ENCODE measurements at regions not wholly inside any gene's neighbourhood (a gene's known extent, or its start where the extent isn't known, plus 50 kb on each side); places are given as distances from the start of the nearest gene placed in this dataset.

DNA sequence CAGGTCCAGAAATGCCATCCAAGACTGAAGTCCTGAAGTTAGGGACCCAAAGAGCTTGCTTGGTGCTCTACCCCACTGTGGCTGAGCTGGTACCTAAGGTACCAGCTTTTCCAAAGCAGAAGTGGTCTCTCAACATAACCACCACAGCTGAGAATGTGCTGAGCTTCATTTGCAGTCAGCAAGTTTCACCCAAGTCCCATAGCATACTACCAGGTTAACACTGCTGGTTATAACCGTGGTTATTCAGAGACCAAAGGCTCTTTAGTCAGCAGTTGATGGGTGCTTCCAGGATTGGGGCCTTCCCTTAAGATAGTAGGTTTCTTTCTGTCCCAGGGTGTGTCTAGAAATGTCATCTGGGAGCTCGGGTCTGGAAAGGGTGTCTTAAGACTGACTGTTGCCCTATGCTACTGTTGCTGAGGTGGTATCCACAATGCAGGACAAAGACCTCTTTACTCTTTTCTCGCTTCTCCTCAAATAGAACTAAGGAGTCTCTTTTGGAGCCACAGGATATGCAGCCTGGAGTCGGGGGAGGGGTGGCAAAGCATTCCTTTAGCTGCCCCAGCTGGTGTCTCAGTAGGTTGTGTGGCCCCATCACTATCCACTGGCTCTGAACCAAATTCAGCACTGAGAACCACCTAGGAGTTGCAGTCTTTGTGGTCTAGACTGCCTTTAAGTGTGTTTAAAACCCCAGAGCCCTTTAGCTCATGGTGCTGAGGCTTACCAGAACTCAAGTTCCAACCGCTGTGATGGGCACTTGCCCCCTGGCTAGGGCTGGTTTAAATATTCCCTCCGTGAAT is 354.9 kb upstream of the SEMA3C start:
- TF ChIP-seq, protein P1, sequence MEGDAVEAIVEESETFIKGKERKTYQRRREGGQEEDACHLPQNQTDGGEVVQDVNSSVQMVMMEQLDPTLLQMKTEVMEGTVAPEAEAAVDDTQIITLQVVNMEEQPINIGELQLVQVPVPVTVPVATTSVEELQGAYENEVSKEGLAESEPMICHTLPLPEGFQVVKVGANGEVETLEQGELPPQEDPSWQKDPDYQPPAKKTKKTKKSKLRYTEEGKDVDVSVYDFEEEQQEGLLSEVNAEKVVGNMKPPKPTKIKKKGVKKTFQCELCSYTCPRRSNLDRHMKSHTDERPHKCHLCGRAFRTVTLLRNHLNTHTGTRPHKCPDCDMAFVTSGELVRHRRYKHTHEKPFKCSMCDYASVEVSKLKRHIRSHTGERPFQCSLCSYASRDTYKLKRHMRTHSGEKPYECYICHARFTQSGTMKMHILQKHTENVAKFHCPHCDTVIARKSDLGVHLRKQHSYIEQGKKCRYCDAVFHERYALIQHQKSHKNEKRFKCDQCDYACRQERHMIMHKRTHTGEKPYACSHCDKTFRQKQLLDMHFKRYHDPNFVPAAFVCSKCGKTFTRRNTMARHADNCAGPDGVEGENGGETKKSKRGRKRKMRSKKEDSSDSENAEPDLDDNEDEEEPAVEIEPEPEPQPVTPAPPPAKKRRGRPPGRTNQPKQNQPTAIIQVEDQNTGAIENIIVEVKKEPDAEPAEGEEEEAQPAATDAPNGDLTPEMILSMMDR (conservative IDR thresholded peaks at IDR 0.05 in 1 of 2, IDR thresholded peaks at IDR 0.05 in 1 of 2; ENCODE audit: extremely low read depth in 1 of 2, insufficient read depth in 1 of 2, low read depth in 1 of 2, low read length in 2 of 2) = no peak
- no peak for TF ChIP-seq EZH2 (IDR thresholded peaks at IDR 0.05; ENCODE audit: borderline replicate concordance, low read length)
